Naive thymus-derived CD4-positive, alpha-beta T cell (primary cell): ENCODE measurements at regions not wholly inside any gene's neighbourhood (a gene's known extent, or its start where the extent isn't known, plus 50 kb on each side); places are given as distances from the start of the nearest gene placed in this dataset.
"Not testable (repeated sequence)": the region's sequence is repeated elsewhere in the genome, so short reads cannot be mapped to it uniquely, and the experiment has no call there.

Experiments used
- ATAC-seq: fragments of 150-1000 bp; cut with Tn5 transposase; 2 replicates; pipeline ENCODE4 v1.10.0; 2021; ENCODE audit warnings: mild to moderate bottlenecking, moderate library complexity
- CTCF ChIA-PET: fragments of 350-600 bp; sonication (Branson Sonifier 250); formaldehyde crosslinking; loops from one replicate; lab custom pipeline; 2021; ENCODE audit warnings: antibody characterized with exemption; lab: Charles Lee
- POLR2A ChIA-PET: fragments of 350-600 bp; sonication (Branson Sonifier 250); formaldehyde crosslinking; loops from one replicate; lab custom pipeline; 2021; ENCODE audit warnings: antibody characterized with exemption, inconsistent platforms; lab: Charles Lee
- DNase-seq, 9 donors: peaks; one replicate each; pipeline versions ENCODE4 v3.0.0 to v3.0.0-alpha.2; 2020 to 2022; ENCODE audit warnings: mixed read lengths in 1 of 9
- H3K27ac ChIP-seq: one replicate; pipeline ENCODE4 v1.7.0; 2013; ENCODE audit warnings: mild to moderate bottlenecking, low read depth, low read length, moderate library complexity
- H3K27me3 ChIP-seq, 2 donors: one replicate each; pipeline ENCODE4 v1.7.0; 2013; ENCODE audit warnings: low read length in 2 of 2, mild to moderate bottlenecking in 2 of 2, moderate library complexity in 2 of 2; ENCODE audit not compliant: control insufficient read depth in 2 of 2, insufficient read depth in 2 of 2
- H3K36me3 ChIP-seq, 3 experiments: 1 replicate in 2 of 3; 2 replicates in 1 of 3; pipeline ENCODE4 v1.7.0; 2013; ENCODE audit warnings: low read length in 3 of 3, mild to moderate bottlenecking in 3 of 3, moderate library complexity in 1 of 3; ENCODE audit not compliant: insufficient read depth in 3 of 3, control insufficient read depth in 2 of 3
- H3K4me1 ChIP-seq, 2 donors: one replicate each; pipeline ENCODE4 v1.7.0; 2013; ENCODE audit warnings: low read length in 2 of 2, mild to moderate bottlenecking in 2 of 2, moderate library complexity in 1 of 2; ENCODE audit not compliant: control insufficient read depth in 2 of 2, insufficient read depth in 2 of 2
- H3K4me3 ChIP-seq: 2 replicates; pipeline ENCODE4 v1.7.0; 2013; ENCODE audit warnings: mild to moderate bottlenecking, low read length
- H3K9me3 ChIP-seq, 3 experiments: 1 replicate in 2 of 3; 2 replicates in 1 of 3; pipeline ENCODE4 v1.7.0; 2013; ENCODE audit warnings: low read length in 3 of 3; ENCODE audit not compliant: control insufficient read depth in 2 of 3
- H3K27ac Mint-ChIP-seq, 9 donors: one replicate each; pipeline ENCODE4 v1.8.0; 2020 to 2022; ENCODE audit warnings: mixed read lengths in 9 of 9, mild to moderate bottlenecking in 8 of 9, moderate library complexity in 5 of 9, inconsistent platforms in 2 of 9
- H3K27me3 Mint-ChIP-seq, 5 donors: one replicate each; pipeline ENCODE4 v1.8.0; 2021 to 2022; ENCODE audit warnings: mixed read lengths in 5 of 5, mild to moderate bottlenecking in 1 of 5
- H3K36me3 Mint-ChIP-seq, 5 donors: one replicate each; pipeline ENCODE4 v1.8.0; 2020 to 2022; ENCODE audit warnings: mixed read lengths in 5 of 5, mild to moderate bottlenecking in 3 of 5, inconsistent platforms in 1 of 5
- H3K4me1 Mint-ChIP-seq, 7 donors: one replicate each; pipeline ENCODE4 v1.8.0; 2020 to 2022; ENCODE audit warnings: mixed read lengths in 7 of 7, mild to moderate bottlenecking in 3 of 7, inconsistent platforms in 1 of 7
- H3K4me3 Mint-ChIP-seq, 10 donors: one replicate each; pipeline ENCODE4 v1.8.0; 2020 to 2022; ENCODE audit warnings: mild to moderate bottlenecking in 10 of 10, mixed read lengths in 10 of 10, moderate library complexity in 6 of 10, inconsistent platforms in 2 of 10
- H3K9me3 Mint-ChIP-seq, 11 donors: one replicate each; pipeline ENCODE4 v1.8.0; 2020 to 2022; ENCODE audit warnings: mixed read lengths in 11 of 11, mild to moderate bottlenecking in 4 of 11, inconsistent platforms in 1 of 11, moderate library complexity in 1 of 11
- intact Hi-C, 2 donors: fragments of 100-400 bp; cut with micrococcal nuclease; formaldehyde crosslinking; loops; one replicate each; pipeline ENCODE4 v1.15.1; 2023

- no peaks in the 10 kb centered on the region for H3K36me3 Mint-ChIP-seq
- POLR2A ChIA-PET: no interaction called here
- intact Hi-C loops: no loop called here
Observed at GRCh38 chr16:25571712-25572111, 120.0 kb upstream of the HS3ST4 start.

GRCh38 chr16:25570131-25570530, 121.6 kb upstream of the HS3ST4 start:
- Histone ChIP-seq H3K27ac (no peak overlapping the region), H3K27me3 (no peaks in the 10 kb centered on the region), H3K36me3 (no peaks in the 10 kb centered on the region), H3K4me3 (no peak overlapping the region), H3K9me3 (no peaks in the 10 kb centered on the region), H3K4me1 (no peaks in the 10 kb centered on the region)
- Mint-ChIP-seq H3K4me3 (no peak overlapping the region), H3K4me1 (no peaks in the 10 kb centered on the region), H3K36me3 (no peaks in the 10 kb centered on the region), H3K27ac (no peak overlapping the region), H3K9me3 (peaks cover 0 to 4% (median 0%) of the 10 kb centered on the region in 11 donors), H3K27me3 (peaks cover 0 to 21% (median 4%) of the 10 kb centered on the region in 5 donors)
- intact Hi-C loops: no loop called here
- ChIA-PET POLR2A (no interaction called here), CTCF (no interaction called here)
- no peak for DNase-seq
- no peak for ATAC-seq

More at GRCh38 chr16:25571712-25572111, 120.0 kb upstream of the HS3ST4 start:
- no peaks in the 10 kb centered on the region for H3K4me1 ChIP-seq
- H3K9me3 ChIP-seq: no peaks in the 10 kb centered on the region
- Mint-ChIP-seq H3K27me3 (peaks cover 0 to 21% (median 10%) of the 10 kb centered on the region in 5 donors), H3K4me3 (no peak overlapping the region), H3K4me1 (peaks cover 0 to 3% (median 0%) of the 10 kb centered on the region in 7 donors), H3K9me3 (peaks cover 0 to 4% (median 0%) of the 10 kb centered on the region in 11 donors), H3K27ac (no peak overlapping the region)
- no peak overlapping the region for H3K27ac ChIP-seq
- CTCF ChIA-PET: no interaction called here
- DNase-seq (no peak), ATAC-seq (no peak)
- no peaks in the 10 kb centered on the region for H3K27me3 ChIP-seq
- no peak overlapping the region for H3K4me3 ChIP-seq
- no peaks in the 10 kb centered on the region for H3K36me3 ChIP-seq

GRCh38 chr16:25568991-25569390, 122.8 kb upstream of the HS3ST4 start:
- Mint-ChIP-seq H3K4me3 (no peak overlapping the region), H3K9me3 (peaks cover 0 to 4% (median 0%) of the 10 kb centered on the region in 11 donors), H3K27ac (no peak overlapping the region), H3K4me1 (no peaks in the 10 kb centered on the region), H3K36me3 (no peaks in the 10 kb centered on the region), H3K27me3 (peaks cover 0 to 21% (median 4%) of the 10 kb centered on the region in 5 donors)
- no peak overlapping the region for H3K27ac ChIP-seq
- intact Hi-C loops: no loop called here
- H3K9me3 ChIP-seq: no peaks in the 10 kb centered on the region
- DNase-seq (no peak), ATAC-seq (no peak)
- no peaks in the 10 kb centered on the region for H3K4me1 ChIP-seq
- H3K27me3 ChIP-seq: no peaks in the 10 kb centered on the region
- H3K36me3 ChIP-seq: no peaks in the 10 kb centered on the region
- no peak overlapping the region for H3K4me3 ChIP-seq
- ChIA-PET POLR2A (no interaction called here), CTCF (no interaction called here)

GRCh38 chr16:25566183-25566582, 125.6 kb upstream of the HS3ST4 start:
- H3K4me3 ChIP-seq: no peak overlapping the region
- no peaks in the 10 kb centered on the region for H3K9me3 ChIP-seq
- POLR2A ChIA-PET: no interaction called here
- Mint-ChIP-seq H3K9me3 (peaks cover 0 to 9% (median 2%) of the 10 kb centered on the region in 11 donors), H3K27me3 (peaks cover 0 to 15% (median under 1%) of the 10 kb centered on the region in 5 donors), H3K36me3 (no peaks in the 10 kb centered on the region), H3K27ac (no peak overlapping the region), H3K4me1 (no peaks in the 10 kb centered on the region), H3K4me3 (no peak overlapping the region)
- DNase-seq (no peak), ATAC-seq (no peak)
- H3K36me3 ChIP-seq: no peaks in the 10 kb centered on the region
- H3K27ac ChIP-seq: no peak overlapping the region
- H3K27me3 ChIP-seq: no peaks in the 10 kb centered on the region
- H3K4me1 ChIP-seq: no peaks in the 10 kb centered on the region
- CTCF ChIA-PET: no interaction called here
- intact Hi-C loops: no loop called here

- H3K27me3 ChIP-seq: no peaks in the 10 kb centered on the region
- peaks cover 0 to 27% (median 8%) of the 10 kb centered on the region in 11 donors for H3K9me3 Mint-ChIP-seq
- H3K4me3 ChIP-seq: no peak overlapping the region
- intact Hi-C loops: no loop called here
- no peak overlapping the region for H3K27ac Mint-ChIP-seq
- ChIA-PET POLR2A (no interaction called here), CTCF (no interaction called here)
- no peaks in the 10 kb centered on the region for H3K4me1 Mint-ChIP-seq
- DNase-seq (no peak), ATAC-seq (no peak)
- H3K36me3 ChIP-seq: no peaks in the 10 kb centered on the region
- H3K4me1 ChIP-seq: no peaks in the 10 kb centered on the region
- peaks cover 0 to 6% (median 0%) of the 10 kb centered on the region in 5 donors for H3K27me3 Mint-ChIP-seq
- H3K4me3 Mint-ChIP-seq: no peak overlapping the region
- H3K36me3 Mint-ChIP-seq: no peaks in the 10 kb centered on the region
- H3K9me3 ChIP-seq: no peaks in the 10 kb centered on the region
- no peak overlapping the region for H3K27ac ChIP-seq
Observed at GRCh38 chr16:25563700-25564099, 128.1 kb upstream of the HS3ST4 start.

GRCh38 chr16:25561723-25562122, 130.0 kb upstream of the HS3ST4 start:
- POLR2A ChIA-PET, intact Hi-C loops, H3K36me3 Mint-ChIP-seq, H3K4me3 ChIP-seq, ATAC-seq, H3K27ac Mint-ChIP-seq, H3K36me3 ChIP-seq, H3K27ac ChIP-seq, H3K4me3 Mint-ChIP-seq, CTCF ChIA-PET, H3K9me3 ChIP-seq, H3K4me1 ChIP-seq, DNase-seq, H3K27me3 ChIP-seq, H3K4me1 Mint-ChIP-seq, H3K27me3 Mint-ChIP-seq: not testable (repeated sequence)
- H3K9me3 Mint-ChIP-seq: peaks cover 4 to 36% (median 14%) of the 10 kb centered on the region in 11 donors

- Mint-ChIP-seq H3K27me3 (peaks cover 0 to 17% (median 12%) of the 10 kb centered on the region in 5 donors), H3K9me3 (peaks cover 5 to 44% (median 14%) of the 10 kb centered on the region in 11 donors)
- H3K27ac ChIP-seq, POLR2A ChIA-PET, H3K4me1 Mint-ChIP-seq, H3K36me3 ChIP-seq, H3K4me3 Mint-ChIP-seq, H3K4me1 ChIP-seq, H3K27ac Mint-ChIP-seq, intact Hi-C loops, H3K9me3 ChIP-seq, H3K36me3 Mint-ChIP-seq, H3K4me3 ChIP-seq, ATAC-seq, H3K27me3 ChIP-seq, CTCF ChIA-PET, DNase-seq: not testable (repeated sequence)
Observed at GRCh38 chr16:25556968-25557312, 134.8 kb upstream of the HS3ST4 start.
